Smooth muscle cell (in vitro differentiated cells): ENCODE measurements at regions not wholly inside any gene's neighbourhood (a gene's known extent, or its start where the extent isn't known, plus 50 kb on each side); places are given as distances from the start of the nearest gene placed in this dataset.

Experiments used
- DNase-seq: peaks from one replicate; lab custom pipeline; 2025; ENCODE audit not compliant: unreplicated experiment; lab: John Stamatoyannopoulos, UW
- H2AFZ ChIP-seq: fragments of 200-600 bp; sonication (generic); 2 replicates; pipeline ENCODE4 v1.6.0; 2016; ENCODE audit warnings: antibody characterized with exemption, low read depth, mild to moderate bottlenecking
- H3F3A ChIP-seq: fragments of 200-600 bp; sonication (generic); 2 replicates; pipeline ENCODE4 v1.6.0; 2017; ENCODE audit warnings: antibody characterized with exemption, low read depth
- H3K27ac ChIP-seq: fragments of 200-600 bp; sonication (generic); 2 replicates; pipeline ENCODE4 v1.5.1; 2016; ENCODE audit warnings: low read depth, mild to moderate bottlenecking
- H3K27me3 ChIP-seq: fragments of 200-600 bp; sonication (generic); 2 replicates; pipeline ENCODE4 v1.6.1; 2016; ENCODE audit warnings: low read depth, mild to moderate bottlenecking
- H3K36me3 ChIP-seq: fragments of 200-600 bp; sonication (generic); 2 replicates; pipeline ENCODE4 v1.5.1; 2016; ENCODE audit warnings: low read depth
- H3K4me1 ChIP-seq: fragments of 200-600 bp; sonication (generic); 2 replicates; pipeline ENCODE4 v1.5.1; 2016; ENCODE audit warnings: low read depth
- H3K4me2 ChIP-seq: fragments of 200-600 bp; sonication (generic); 2 replicates; pipeline ENCODE4 v1.6.0; 2016; ENCODE audit warnings: mild to moderate bottlenecking
- H3K4me3 ChIP-seq: fragments of 200-600 bp; sonication (generic); 2 replicates; pipeline ENCODE4 v1.5.1; 2016; ENCODE audit warnings: mild to moderate bottlenecking
- H3K79me2 ChIP-seq: fragments of 200-600 bp; sonication (generic); 2 replicates; pipeline ENCODE4 v1.6.0; 2016; ENCODE audit warnings: low read depth, mild to moderate bottlenecking
- H3K9ac ChIP-seq: fragments of 200-600 bp; sonication (generic); 2 replicates; pipeline ENCODE4 v1.6.0; 2016; ENCODE audit warnings: low read depth
- H3K9me3 ChIP-seq: fragments of 200-600 bp; sonication (generic); replicated peaks from 2 replicates; pipeline ENCODE4 v1.5.1; 2016; ENCODE audit warnings: low read depth
- H4K20me1 ChIP-seq: fragments of 200-600 bp; sonication (generic); 2 replicates; pipeline ENCODE4 v1.6.0; 2016; ENCODE audit warnings: low read depth
- CTCF ChIP-seq: fragments of 200-600 bp; sonication (generic); IDR thresholded peaks from 2 replicates; pipeline ENCODE4 v1.5.1; 2017; ENCODE audit warnings: borderline replicate concordance, mild to moderate bottlenecking, antibody characterized with exemption; ENCODE audit not compliant: insufficient read depth, poor library complexity, severe bottlenecking
- WGBS: methylation state at CpG from one replicate; pipeline ENCODE4 v1.1.7; 2016; ENCODE audit warnings: low lambda C conversion rate; 5-methylcytosine and 5-hydroxymethylcytosine counted together

GRCh38 chr6:100322886-100323285 lies 141.8 kb downstream of the SIM1 start:
- WGBS = 94% methylated on average over 1 of the region's 1 CpG
- H3K36me3 ChIP-seq = no peaks in the 10 kb centered on the region
- no peak for DNase-seq
- TF ChIP-seq CTCF = no peak
- H2AFZ ChIP-seq = no peak overlapping the region
- H3K4me3 ChIP-seq = no peak overlapping the region
- no peaks in the 10 kb centered on the region for H3K9me3 ChIP-seq
- H3K4me2 ChIP-seq = no peak overlapping the region
- H3K9ac ChIP-seq = no peak overlapping the region
- H3F3A ChIP-seq = no peaks in the 10 kb centered on the region
- H3K27me3 ChIP-seq = no peaks in the 10 kb centered on the region
- no peaks in the 10 kb centered on the region for H3K79me2 ChIP-seq
- H3K27ac ChIP-seq = no peak overlapping the region
- no peaks in the 10 kb centered on the region for H4K20me1 ChIP-seq
- no peaks in the 10 kb centered on the region for H3K4me1 ChIP-seq

GRCh38 chr6:100320686-100321085 lies 144.0 kb downstream of the SIM1 start:
- no peak overlapping the region for H3K4me3 ChIP-seq
- no peak for DNase-seq
- no peaks in the 10 kb centered on the region for H3K36me3 ChIP-seq
- H3K9me3 ChIP-seq = no peaks in the 10 kb centered on the region
- 94% methylated on average over 1 of the region's 1 CpG for WGBS
- H4K20me1 ChIP-seq = no peaks in the 10 kb centered on the region
- H3K4me2 ChIP-seq = no peak overlapping the region
- H3K27me3 ChIP-seq = no peaks in the 10 kb centered on the region
- TF ChIP-seq CTCF = no peak
- no peaks in the 10 kb centered on the region for H3K79me2 ChIP-seq
- H3K9ac ChIP-seq = no peak overlapping the region
- no peak overlapping the region for H2AFZ ChIP-seq
- H3F3A ChIP-seq = no peaks in the 10 kb centered on the region
- no peaks in the 10 kb centered on the region for H3K4me1 ChIP-seq
- no peak overlapping the region for H3K27ac ChIP-seq

DNA sequence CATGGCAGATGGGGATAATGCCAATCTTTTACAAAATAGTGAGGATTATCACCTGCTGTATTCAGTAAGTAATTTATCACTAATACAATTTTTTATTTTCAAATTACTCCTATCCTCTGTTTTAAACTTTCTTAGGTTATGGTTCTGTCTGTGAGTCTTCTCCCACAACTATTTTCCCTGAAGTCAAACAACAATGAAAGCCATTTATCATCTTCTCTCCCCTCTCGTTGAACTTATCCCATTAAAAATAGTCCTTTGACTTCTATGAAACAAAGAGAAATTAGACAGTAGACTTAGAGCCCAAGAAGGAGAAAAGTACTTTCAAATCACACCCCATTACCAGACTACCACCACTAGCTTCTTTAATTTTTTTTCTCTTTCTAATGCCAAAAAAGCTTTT lies 147.7 kb downstream of the SIM1 start:
- Histone ChIP-seq H3K4me1 (no peaks in the 10 kb centered on the region), H3K4me3 (no peak overlapping the region), H3K27ac (no peak overlapping the region), H2AFZ (no peak overlapping the region), H3F3A (no peaks in the 10 kb centered on the region), H3K27me3 (no peaks in the 10 kb centered on the region), H3K4me2 (no peak overlapping the region), H3K9me3 (no peaks in the 10 kb centered on the region), H3K79me2 (no peaks in the 10 kb centered on the region), H3K9ac (no peak overlapping the region), H3K36me3 (no peaks in the 10 kb centered on the region), H4K20me1 (no peaks in the 10 kb centered on the region)
- DNase-seq = no peak
- 74% methylated on average over 1 of the region's 1 CpG for WGBS
- no peak for TF ChIP-seq CTCF

GRCh38 chr6:100314186-100314585 lies 150.5 kb downstream of the SIM1 start:
- Histone ChIP-seq H2AFZ (no peak overlapping the region), H3K27ac (no peak overlapping the region), H3K4me2 (no peak overlapping the region), H4K20me1 (no peaks in the 10 kb centered on the region), H3K36me3 (no peaks in the 10 kb centered on the region), H3F3A (no peaks in the 10 kb centered on the region), H3K9me3 (no peaks in the 10 kb centered on the region), H3K9ac (no peak overlapping the region), H3K4me1 (no peaks in the 10 kb centered on the region), H3K79me2 (no peaks in the 10 kb centered on the region), H3K27me3 (no peaks in the 10 kb centered on the region), H3K4me3 (no peak overlapping the region)
- no peak for DNase-seq
- no peak for TF ChIP-seq CTCF
